Sigmoid colon (tissue), 6 donors: ENCODE measurements at regions not wholly inside any gene's neighbourhood (a gene's known extent, or its start where the extent isn't known, plus 50 kb on each side); places are given as distances from the start of the nearest gene placed in this dataset.

ENCODE experiments used
- DNase-seq: peaks from one replicate; pipeline ENCODE4 v3.0.0-alpha.2; 2019
- H3K27ac ChIP-seq, 4 donors: fragments of 200-600 bp; sonication (generic); one replicate each; pipeline ENCODE4 v1.5.1; 2016 to 2019; ENCODE audit warnings: mild to moderate bottlenecking in 1 of 4
- H3K27me3 ChIP-seq, 3 donors: fragments of 200-600 bp; sonication (generic); one replicate each; pipeline ENCODE4 v1.5.1; 2019; ENCODE audit warnings: mild to moderate bottlenecking in 1 of 3
- H3K36me3 ChIP-seq, 4 donors: fragments of 200-600 bp; sonication (generic); one replicate each; pipeline ENCODE4 v1.5.1; 2016 to 2019
- H3K4me1 ChIP-seq, 4 donors: fragments of 200-600 bp; sonication (generic); one replicate each; pipeline ENCODE4 v1.5.1; 2017 to 2019
- H3K4me3 ChIP-seq, 4 donors: fragments of 200-600 bp; sonication (generic); one replicate each; pipeline ENCODE4 v1.5.1; 2017 to 2019; ENCODE audit warnings: mild to moderate bottlenecking in 2 of 4, moderate library complexity in 1 of 4
- H3K9me3 ChIP-seq, 4 donors: fragments of 200-600 bp in 3 of 4; sonication (generic) in 3 of 4; one replicate each; pipeline versions ENCODE4 v1.5.1 to v1.6.1; 2013 to 2019
- CTCF ChIP-seq, 4 experiments: fragments of 450-650 bp in 3 of 4; fragments of 200-600 bp in 1 of 4; IDR thresholded peaks; one replicate each; pipeline ENCODE4 v1.5.1; 2016 to 2019; ENCODE audit warnings: antibody characterized with exemption in 4 of 4, mild to moderate bottlenecking in 3 of 4, moderate library complexity in 2 of 4
- EP300 ChIP-seq, 4 donors: sonication (generic); formaldehyde crosslinking; IDR thresholded peaks; one replicate each; pipeline ENCODE4 v1.6.1; 2017; ENCODE audit warnings: antibody characterized with exemption in 4 of 4
- POLR2A ChIP-seq, 2 donors: fragments of 450-650 bp; IDR thresholded peaks; one replicate each; pipeline ENCODE4 v1.6.1; 2016; ENCODE audit warnings: antibody characterized with exemption in 2 of 2, mild to moderate bottlenecking in 2 of 2, moderate library complexity in 2 of 2
- POLR2AphosphoS5 ChIP-seq, 4 donors: sonication (generic); formaldehyde crosslinking; IDR thresholded peaks; one replicate each; pipeline ENCODE4 v1.6.1; 2017; ENCODE audit warnings: antibody characterized with exemption in 4 of 4
- WGBS, 2 donors: extraction: QIAGEN DNeasy Blood & Tissue Kit; methylation state at CpG; one replicate each; pipeline ENCODE4 v1.1.7; 2013; 5-methylcytosine and 5-hydroxymethylcytosine counted together
- intact Hi-C: fragments of 100-400 bp; cut with DNase I; formaldehyde crosslinking; loops from one replicate; pipeline ENCODE4 v1.15.1; 2023
- donor health status: healthy with polysubstance abuse.
- donor health status: healthy.

GRCh38 chr3:25229586-25229985, 198.5 kb upstream of the RARB start:
- no peak for TF ChIP-seq CTCF (IDR thresholded peaks at IDR 0.05)
- intact Hi-C loops, result no loop called here
- 64 to 75% methylated on average over 2 of the region's 2 CpGs for WGBS, 2 donors

GRCh38 chr3:25235031-25235430, 193.0 kb upstream of the RARB start:
- Histone ChIP-seq H3K4me1 (peaks cover 0 to 6% (median 0%) of the 10 kb centered on the region in 4 donors), H3K4me3 (no peak overlapping the region), H3K27me3 (no peaks in the 10 kb centered on the region), H3K36me3 (no peaks in the 10 kb centered on the region), H3K9me3 (no peaks in the 10 kb centered on the region), H3K27ac (no peak overlapping the region)
- intact Hi-C loops, result no loop called here
- no peak for DNase-seq
- WGBS, 2 donors, result 3 to 21% methylated on average over 1 of the region's 1 CpG
- no peak for TF ChIP-seq POLR2AphosphoS5 (IDR thresholded peaks at IDR 0.05)
- TF ChIP-seq POLR2A (IDR thresholded peaks at IDR 0.05), result no peak
- TF ChIP-seq CTCF (IDR thresholded peaks at IDR 0.05), result no peak
- TF ChIP-seq EP300 (IDR thresholded peaks at IDR 0.05), result no peak

More at GRCh38 chr3:25229586-25229985, 198.5 kb upstream of the RARB start:
- no peaks in the 10 kb centered on the region for H3K4me1 ChIP-seq
- H3K4me3 ChIP-seq, result no peak overlapping the region
- no peak for DNase-seq
- H3K9me3 ChIP-seq, result no peaks in the 10 kb centered on the region
- H3K27me3 ChIP-seq, result no peaks in the 10 kb centered on the region
- H3K36me3 ChIP-seq, result no peaks in the 10 kb centered on the region
- no peak overlapping the region for H3K27ac ChIP-seq

DNA sequence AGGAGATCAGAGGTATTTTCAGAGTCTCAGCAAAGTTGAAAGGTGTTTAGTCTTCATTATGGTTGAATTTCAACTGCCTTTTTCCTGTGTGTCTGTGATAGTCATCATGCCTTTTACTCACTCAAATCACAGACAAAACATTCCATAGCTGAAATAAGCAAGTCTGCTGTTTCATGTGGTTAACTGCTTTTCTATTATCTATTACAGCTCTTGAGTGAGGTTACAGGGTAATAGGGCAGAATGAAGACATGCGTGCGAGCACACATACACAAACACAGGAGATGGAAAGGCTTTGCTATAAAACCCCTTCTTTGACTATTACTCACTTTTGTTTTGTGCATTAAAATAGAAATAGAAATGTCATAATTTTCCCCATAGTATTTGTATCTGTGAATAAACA, 192.6 kb upstream of the RARB start:
- TF ChIP-seq POLR2AphosphoS5 (IDR thresholded peaks at IDR 0.05) (no peak), EP300 (IDR thresholded peaks at IDR 0.05) (no peak), CTCF (IDR thresholded peaks at IDR 0.05) (no peak), POLR2A (IDR thresholded peaks at IDR 0.05) (no peak)
- intact Hi-C loops, result no loop called here
- 56 to 76% methylated on average over 2 of the region's 2 CpGs for WGBS, 2 donors

DNA sequence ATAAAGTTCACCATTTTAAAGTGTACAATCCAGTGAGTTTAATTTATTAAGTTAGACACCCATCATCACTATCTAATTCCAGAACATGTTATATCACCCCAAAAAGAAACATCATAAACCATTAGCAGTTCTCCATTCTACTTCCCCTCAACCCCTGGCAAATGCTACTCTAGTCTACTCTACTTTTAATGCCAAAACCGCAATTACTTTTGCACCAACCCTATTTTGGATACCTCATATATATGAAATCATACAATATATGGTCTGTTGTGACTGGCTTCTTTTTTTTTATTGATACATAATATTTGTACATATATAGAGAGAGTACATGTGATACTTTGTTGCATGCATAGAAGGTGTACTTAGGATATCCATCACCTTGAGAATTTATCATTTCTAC, 190.5 kb upstream of the RARB start:
- H3K27me3 ChIP-seq, result no peaks in the 10 kb centered on the region
- no peak overlapping the region for H3K4me3 ChIP-seq
- DNase-seq, result no peak
- TF ChIP-seq CTCF (IDR thresholded peaks at IDR 0.05), result no peak
- no peak for TF ChIP-seq EP300 (IDR thresholded peaks at IDR 0.05)
- TF ChIP-seq POLR2A (IDR thresholded peaks at IDR 0.05), result no peak
- no peak for TF ChIP-seq POLR2AphosphoS5 (IDR thresholded peaks at IDR 0.05)
- no peak overlapping the region for H3K27ac ChIP-seq
- H3K9me3 ChIP-seq, result peaks cover 0 to 4% (median 0%) of the 10 kb centered on the region in 4 donors
- intact Hi-C loops, result no loop called here
- 93 to 95% methylated on average over 1 of the region's 1 CpG for WGBS, 2 donors
- H3K4me1 ChIP-seq, result peaks cover 0 to 6% (median 0%) of the 10 kb centered on the region in 4 donors
- H3K36me3 ChIP-seq, result no peaks in the 10 kb centered on the region

More for the DNA sequence above, 192.6 kb upstream of the RARB start:
- no peaks in the 10 kb centered on the region for H3K9me3 ChIP-seq
- H3K4me1 ChIP-seq, result peaks cover 0 to 6% (median 0%) of the 10 kb centered on the region in 4 donors
- H3K4me3 ChIP-seq, result no peak overlapping the region
- H3K27ac ChIP-seq, result no peak overlapping the region
- H3K36me3 ChIP-seq, result no peaks in the 10 kb centered on the region
- DNase-seq, result no peak
- H3K27me3 ChIP-seq, result no peaks in the 10 kb centered on the region

- H3K36me3 ChIP-seq, result no peaks in the 10 kb centered on the region
- peaks cover 0 to 6% (median 0%) of the 10 kb centered on the region in 4 donors for H3K4me1 ChIP-seq
- no peak for DNase-seq
- H3K4me3 ChIP-seq, result no peak overlapping the region
- intact Hi-C loops, result no loop called here
- peaks cover 0 to 4% (median under 1%) of the 10 kb centered on the region in 4 donors for H3K9me3 ChIP-seq
- H3K27ac ChIP-seq, result no peak overlapping the region
- WGBS, 2 donors, result 90 to 92% methylated on average over 1 of the region's 1 CpG
- TF ChIP-seq CTCF (IDR thresholded peaks at IDR 0.05), result no peak
- no peak for TF ChIP-seq EP300 (IDR thresholded peaks at IDR 0.05)
- TF ChIP-seq POLR2A (IDR thresholded peaks at IDR 0.05), result no peak
- no peak for TF ChIP-seq POLR2AphosphoS5 (IDR thresholded peaks at IDR 0.05)
- H3K27me3 ChIP-seq, result no peaks in the 10 kb centered on the region
Measured at GRCh38 chr3:25239042-25239441, 189.0 kb upstream of the RARB start.
